NOMO-1 (cell line): ENCODE measurements at regions not wholly inside any gene's neighbourhood (a gene's known extent, or its start where the extent isn't known, plus 50 kb on each side); places are given as distances from the start of the nearest gene placed in this dataset.
A peak's percentile ranks its signal among the peaks of the same experiment; 100 is the strongest.
"Not testable (repeated sequence)": the region's sequence is repeated elsewhere in the genome, so short reads cannot be mapped to it uniquely, and the experiment has no call there.

Experiments used
- DNase-seq, 2 experiments: peaks; one replicate each; lab custom pipeline; 2025; ENCODE audit not compliant: unreplicated experiment in 2 of 2; lab: John Stamatoyannopoulos, UW

DNA sequence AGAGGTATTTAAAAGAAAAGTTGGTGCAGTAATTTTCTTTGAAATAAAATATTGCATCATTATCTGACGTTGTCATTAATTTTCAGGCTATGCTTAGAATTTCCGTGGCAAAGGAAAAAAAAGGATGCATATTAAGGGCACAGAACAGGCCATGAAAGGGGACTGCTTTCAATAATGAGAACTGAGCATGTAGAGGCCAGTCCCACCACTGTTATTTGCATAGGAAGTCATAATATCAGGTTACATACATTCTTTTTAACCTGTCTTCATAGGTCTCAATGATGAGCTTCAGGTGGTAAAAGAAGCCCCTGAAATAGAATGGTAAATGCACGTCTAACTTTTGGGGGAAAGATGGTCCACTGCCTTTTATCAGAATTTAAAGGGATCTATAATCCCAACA is 272.1 kb upstream of the ALCAM start:
- no peak for DNase-seq

DNA sequence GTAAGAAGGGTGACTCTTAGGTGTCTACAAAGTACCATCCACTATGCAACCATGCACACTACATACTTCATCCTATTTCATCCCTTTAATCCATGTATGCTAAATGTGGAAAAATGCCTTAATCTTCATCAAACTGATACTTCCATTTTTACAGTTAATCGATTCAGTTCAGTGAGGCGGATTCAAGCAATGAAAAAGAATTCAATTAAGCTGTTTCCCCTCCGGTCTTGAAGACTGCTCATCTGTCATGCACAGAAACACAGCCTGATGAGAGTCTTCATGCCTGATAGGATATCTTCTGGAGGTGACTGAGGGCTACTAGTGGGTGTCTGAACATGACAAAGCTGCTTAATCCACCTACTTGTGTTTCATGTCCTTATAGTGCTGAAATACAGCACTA is 270.6 kb upstream of the ALCAM start:
- DNase-seq, result no peak

DNA sequence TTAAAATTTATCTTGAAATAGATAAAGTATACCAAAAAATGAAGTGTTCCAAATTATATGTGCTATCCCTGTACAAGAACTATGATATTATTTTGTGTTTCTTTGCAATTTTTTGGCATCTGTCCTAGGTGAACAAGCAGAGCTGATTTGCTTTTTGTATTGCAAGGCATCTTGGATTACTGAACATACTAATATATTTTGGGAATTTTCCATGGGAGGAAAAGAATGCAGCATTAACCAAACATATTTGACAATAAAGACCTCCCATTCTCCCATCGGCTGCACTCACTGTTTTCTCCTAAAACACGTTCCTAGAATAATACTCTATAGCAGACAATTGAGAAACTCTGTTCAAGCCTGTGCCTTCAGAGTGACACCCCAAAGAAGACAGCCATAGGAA is 265.1 kb upstream of the ALCAM start:
- no peak for DNase-seq

GRCh38 chr3:105103139-105103538 is 263.6 kb upstream of the ALCAM start:
- DNase-seq, result no peak

DNA sequence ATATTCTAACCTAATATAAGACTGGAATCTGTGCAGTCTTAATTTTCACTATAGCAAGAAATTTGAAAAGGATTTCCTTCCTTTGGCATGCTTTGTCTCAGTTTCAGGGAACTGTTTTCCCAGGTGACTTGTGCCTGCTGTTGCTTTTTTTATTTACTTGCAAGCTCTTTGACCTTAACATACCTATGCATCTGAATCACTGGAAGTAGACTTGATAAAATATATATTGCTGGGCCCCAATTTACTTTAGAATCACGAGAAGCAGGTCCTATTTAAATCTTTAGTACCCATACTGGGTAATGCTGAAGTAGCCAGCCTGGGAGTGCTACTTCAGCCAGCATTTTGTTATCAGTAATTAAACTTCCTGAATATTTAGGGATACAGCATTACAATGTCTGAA is 257.9 kb upstream of the ALCAM start:
- no peak for DNase-seq

- DNase-seq, result no peak
Measured at GRCh38 chr3:105118905-105119304, 247.8 kb upstream of the ALCAM start.

DNA sequence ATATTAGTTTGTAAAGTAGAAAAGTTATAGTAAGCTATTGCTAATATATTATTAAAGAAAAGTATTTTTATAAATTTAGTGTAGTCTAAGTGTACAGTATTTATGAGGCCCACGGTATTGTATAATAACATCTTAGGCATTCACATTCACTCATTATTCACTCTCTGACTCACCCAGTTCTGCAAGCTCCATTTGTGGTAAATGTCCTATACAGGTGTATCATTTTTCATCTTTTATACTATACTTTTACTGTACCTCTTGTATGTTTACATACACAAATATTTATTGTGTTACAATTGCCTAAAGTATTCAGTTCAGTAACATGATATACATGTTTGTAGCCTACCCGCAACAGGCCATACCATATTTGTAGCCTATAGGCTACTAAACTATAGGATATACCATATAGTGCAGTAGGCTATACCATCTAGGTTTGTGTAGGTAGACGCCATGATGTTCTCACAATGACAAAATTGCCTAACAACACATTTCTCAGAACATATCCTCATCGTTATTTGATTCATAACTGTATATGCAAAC is 246.8 kb upstream of the ALCAM start:
- no peak for DNase-seq

- DNase-seq, result no peak
Measured at GRCh38 chr3:105130911-105131310, 235.8 kb upstream of the ALCAM start.

DNA sequence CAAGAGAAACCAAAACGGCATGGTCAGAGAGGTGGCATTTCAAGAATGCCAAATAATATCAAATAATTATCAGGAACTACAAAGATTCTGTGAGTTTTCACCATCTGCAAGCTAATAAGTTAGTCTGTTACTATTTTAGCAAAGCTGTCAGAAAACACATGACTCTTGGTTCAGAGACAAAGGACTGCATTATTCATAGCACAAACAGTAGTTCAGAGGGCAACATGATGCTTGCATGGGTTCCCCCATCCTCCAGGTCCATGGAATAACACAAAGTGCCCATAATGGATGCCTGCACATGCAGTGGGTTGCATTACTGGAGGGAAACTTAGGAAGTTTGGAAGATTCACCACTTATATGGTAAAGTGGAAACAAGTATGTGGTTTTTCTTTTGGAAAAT is 228.8 kb upstream of the ALCAM start:
- DNase-seq, result no peak

DNA sequence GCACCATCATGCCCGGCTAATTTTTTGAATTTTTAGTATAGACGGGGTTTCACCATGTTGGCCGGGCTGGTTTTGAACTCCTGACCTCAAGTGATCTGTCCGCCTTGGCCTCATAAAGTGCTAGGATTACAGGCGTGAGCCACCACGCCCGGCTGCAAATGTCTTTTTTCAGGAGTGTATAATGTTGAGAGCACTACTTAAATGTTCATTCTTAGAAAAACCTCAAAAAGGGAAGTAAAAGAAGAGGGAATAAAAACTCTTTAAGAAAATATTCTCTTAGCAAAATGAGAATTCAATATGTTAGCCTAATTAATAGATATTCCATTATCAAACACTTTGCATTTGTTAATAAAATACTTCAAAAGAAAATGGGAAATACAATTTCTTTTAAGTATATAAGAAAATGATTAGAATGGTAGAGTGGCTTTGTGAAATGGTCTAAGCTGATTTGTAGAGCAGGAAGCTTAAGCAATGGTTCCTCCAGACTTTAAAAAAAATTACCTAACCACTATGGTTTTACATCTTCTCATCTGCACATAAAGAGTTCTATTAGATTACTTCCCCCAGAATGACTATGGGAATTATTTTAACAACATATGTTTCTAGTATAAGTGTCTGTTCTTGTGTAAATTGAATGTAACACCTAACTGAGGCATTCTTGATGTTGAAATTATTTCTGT is 226.7 kb upstream of the ALCAM start:
- DNase-seq, result peak; percentile 49 to 90

DNA sequence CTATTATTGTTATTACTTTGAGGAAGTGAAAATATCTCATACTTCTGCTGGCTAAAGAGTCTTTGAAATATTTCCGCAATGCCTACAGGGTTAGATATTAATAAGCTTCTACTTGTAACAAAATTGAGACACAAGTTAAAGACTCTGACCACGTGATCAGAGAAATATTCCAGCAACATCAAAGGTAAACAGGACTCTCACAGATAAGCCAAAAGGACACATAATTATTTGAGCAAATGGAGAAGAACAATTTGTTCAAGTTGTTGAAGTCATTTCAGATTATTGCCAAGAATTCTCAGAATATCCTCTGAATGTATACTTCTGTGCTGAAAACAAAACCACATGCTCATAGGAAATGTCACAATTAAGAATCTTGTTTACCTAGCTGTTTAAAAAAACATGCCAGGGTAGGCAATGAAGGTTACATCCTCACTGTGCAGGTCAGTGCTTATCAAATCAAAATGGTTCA is 225.8 kb upstream of the ALCAM start:
- DNase-seq, result peak in 1 of 2 experiments; percentile 23

DNA sequence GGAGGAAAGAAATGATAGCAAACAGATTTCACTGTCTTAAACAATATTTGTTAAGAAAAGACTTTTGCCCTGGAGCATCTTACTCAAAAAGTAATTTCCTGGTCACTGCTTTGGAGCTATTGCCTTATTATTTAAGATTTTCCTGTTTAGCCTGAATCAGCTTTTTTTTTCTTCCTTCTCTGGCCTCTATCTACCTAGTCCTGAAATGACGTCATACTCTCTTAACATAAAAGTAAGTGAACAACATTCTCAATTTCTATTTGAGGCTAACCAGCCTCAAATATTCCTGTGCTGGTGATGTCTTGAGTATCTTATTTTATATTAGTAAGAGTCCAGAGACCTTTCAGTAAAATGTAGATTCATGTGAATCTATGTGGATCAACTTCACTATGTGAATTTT is 221.9 kb upstream of the ALCAM start:
- DNase-seq, result no peak

- DNase-seq, result no peak
Measured at GRCh38 chr3:105145511-105145910, 221.2 kb upstream of the ALCAM start.

GRCh38 chr3:105149197-105149596 is 217.5 kb upstream of the ALCAM start:
- not testable (repeated sequence) for DNase-seq

GRCh38 chr3:105152987-105153386 is 213.7 kb upstream of the ALCAM start:
- DNase-seq, result no peak

GRCh38 chr3:105154692-105155091 is 212.0 kb upstream of the ALCAM start:
- no peak for DNase-seq

DNA sequence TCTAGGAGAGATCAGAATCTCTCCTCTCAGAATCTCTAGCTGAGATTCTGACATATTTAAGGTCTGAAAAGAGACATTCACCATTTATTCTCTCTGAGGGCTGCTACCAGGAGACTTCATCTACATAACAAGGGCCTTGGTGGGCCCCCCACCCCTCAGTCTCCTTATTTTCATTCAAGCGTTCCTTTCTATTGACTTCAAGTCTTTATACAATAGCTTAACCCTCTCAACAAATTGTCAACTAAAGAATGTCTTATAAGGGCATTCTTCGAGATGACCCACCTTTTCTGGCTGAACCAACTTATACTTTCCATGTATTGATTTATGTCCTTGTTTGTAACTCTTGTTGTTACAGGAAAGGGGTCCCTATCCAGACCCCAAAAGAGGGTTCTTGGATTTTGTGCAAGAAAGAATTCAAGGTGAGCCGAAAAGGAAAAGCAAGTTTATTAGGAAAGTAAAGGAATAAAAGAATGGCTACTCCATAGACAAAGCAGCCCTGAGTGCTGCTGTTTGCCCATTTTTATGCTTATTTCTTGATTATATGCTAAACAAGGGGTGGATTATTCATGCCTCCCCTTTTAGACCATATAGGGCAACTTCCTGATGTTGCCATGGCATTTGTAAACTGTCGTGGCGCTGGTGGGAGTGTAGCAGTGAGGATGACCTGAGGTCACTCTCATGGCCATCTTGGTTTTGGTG is 209.5 kb upstream of the ALCAM start:
- DNase-seq, result no peak

DNA sequence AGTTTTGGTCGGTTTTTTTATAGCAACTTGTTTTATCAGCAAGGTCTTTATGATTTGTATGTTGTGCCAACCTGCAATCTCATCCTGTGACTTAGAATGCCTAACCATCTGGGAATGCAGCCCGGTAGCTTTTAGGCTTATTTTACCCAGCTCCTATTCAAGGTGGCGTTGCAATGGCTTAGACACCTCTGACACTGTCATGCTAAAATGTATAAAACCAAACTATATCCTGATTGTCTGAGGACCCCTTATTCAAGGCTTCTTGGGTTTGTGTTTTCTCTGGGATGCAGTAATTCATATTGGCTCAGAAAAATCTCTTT is 209.0 kb upstream of the ALCAM start:
- DNase-seq, result no peak

GRCh38 chr3:105158286-105158685 is 208.4 kb upstream of the ALCAM start:
- peak; percentile 41 to 52 for DNase-seq

- DNase-seq, result no peak
Measured at GRCh38 chr3:105162448-105162847, 204.3 kb upstream of the ALCAM start.

DNA sequence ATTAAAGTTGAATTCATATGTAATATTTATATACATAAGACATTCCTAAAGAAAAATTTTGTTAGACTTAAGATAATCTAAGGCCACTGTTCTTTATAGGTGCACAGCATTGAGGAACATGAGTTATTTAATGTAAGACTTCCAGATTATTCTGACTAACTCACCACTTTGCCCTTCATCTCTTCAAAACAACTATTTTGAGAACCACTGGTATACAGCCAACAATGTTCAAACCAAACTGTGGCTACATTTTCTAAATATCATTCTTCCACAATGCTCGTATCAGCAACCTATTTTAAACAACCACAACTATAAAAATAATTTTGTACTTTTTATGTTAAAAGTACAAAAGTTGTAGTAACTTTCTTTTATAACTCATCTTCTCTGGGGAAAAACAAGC is 199.8 kb upstream of the ALCAM start:
- no peak for DNase-seq

DNA sequence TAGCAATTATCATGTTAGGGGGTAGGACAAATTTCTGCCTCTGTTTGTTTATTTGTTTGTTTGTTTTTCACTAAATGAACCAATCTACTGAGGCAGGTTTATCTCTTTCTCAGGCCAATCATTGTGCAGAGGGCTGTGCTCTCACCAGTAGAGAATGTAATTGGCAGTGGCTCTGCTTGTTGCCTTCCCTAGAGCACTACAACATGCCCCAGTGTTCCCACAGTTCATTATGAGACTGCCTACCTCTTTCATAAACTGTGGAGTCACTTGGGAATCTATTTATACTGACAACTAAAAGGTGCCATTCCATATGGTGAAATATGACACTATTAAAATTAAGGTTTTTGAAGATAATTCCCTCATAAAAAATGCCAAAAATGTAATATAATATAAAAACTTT is 196.3 kb upstream of the ALCAM start:
- no peak for DNase-seq
